ENCODE measurements at regions not wholly inside any gene's neighbourhood (a gene's known extent, or its start where the extent isn't known, plus 50 kb on each side); places are given as distances from the start of the nearest gene placed in this dataset.

GRCh38 chr1:234529950-234530237 lies 50.9 kb upstream of the TARBP1 start:
- ChIA-PET CTCF (interaction anchor here (0.7 to 2.5 kb wide), 8 partner anchors 11 to 576 kb away, joined by 3 to 8 read pairs (median 3); no protein-coding TSS in a partner anchor), POLR2A (no interaction called here)
- no peak for DNase-seq (ENCODE audit: low read depth, low spot score)
- H3K4me3 ChIP-seq (ENCODE audit: low read depth, low read length), result no peak overlapping the region
- TF ChIP-seq CTCF (IDR thresholded peaks at IDR 0.05; ENCODE audit: insufficient read depth, low read length, missing control alignments), result no peak

GRCh38 chr1:234529095-234529949 lies 50.3 kb upstream of the TARBP1 start:
- no peak overlapping the region for H3K4me3 ChIP-seq (ENCODE audit: low read depth, low read length)
- no peak for TF ChIP-seq CTCF (IDR thresholded peaks at IDR 0.05; ENCODE audit: insufficient read depth, low read length, missing control alignments)
- ChIA-PET POLR2A (interaction anchor here (0.5 kb wide), 1 partner anchor 70 kb away, joined by 4 read pairs; no protein-coding TSS in a partner anchor), CTCF (interaction anchor here (0.7 to 2.5 kb wide), 7 partner anchors 11 to 577 kb away, joined by 3 to 8 read pairs (median 3); no protein-coding TSS in a partner anchor)
- DNase-seq (ENCODE audit: low read depth, low spot score), result no peak
